ENCODE measurements at regions not wholly inside any gene's neighbourhood (a gene's known extent, or its start where the extent isn't known, plus 50 kb on each side); places are given as distances from the start of the nearest gene placed in this dataset.

DNA sequence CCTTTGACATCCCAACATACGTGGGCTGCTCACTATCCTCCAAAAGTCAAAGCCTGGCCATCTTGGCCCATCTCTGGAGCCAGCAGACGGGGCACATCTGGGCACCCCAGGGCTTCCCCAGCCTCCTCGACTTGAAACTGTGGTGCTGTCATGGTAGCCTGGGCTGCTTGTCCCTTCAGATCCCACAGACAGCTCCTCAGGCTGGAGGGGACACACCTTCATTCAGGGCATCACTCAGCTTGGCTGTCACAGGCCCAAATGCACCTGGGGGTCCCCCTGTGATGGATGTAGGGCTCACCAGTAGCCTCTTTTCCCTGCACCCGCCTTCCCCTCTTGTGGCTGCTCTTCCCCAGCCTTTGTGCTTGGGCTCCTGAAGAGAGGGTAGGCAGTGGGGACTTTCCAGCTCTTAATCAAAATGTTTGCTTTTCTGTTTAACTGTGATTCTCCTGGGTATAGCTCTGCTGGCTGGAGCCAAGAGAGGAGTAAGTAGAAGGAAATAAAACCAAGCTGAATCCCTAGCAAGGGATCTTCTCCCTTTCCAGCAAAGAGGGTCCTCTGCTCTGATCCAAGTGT, 92.3 kb downstream of the GYPC start:
- DNase-seq = no peak

DNA sequence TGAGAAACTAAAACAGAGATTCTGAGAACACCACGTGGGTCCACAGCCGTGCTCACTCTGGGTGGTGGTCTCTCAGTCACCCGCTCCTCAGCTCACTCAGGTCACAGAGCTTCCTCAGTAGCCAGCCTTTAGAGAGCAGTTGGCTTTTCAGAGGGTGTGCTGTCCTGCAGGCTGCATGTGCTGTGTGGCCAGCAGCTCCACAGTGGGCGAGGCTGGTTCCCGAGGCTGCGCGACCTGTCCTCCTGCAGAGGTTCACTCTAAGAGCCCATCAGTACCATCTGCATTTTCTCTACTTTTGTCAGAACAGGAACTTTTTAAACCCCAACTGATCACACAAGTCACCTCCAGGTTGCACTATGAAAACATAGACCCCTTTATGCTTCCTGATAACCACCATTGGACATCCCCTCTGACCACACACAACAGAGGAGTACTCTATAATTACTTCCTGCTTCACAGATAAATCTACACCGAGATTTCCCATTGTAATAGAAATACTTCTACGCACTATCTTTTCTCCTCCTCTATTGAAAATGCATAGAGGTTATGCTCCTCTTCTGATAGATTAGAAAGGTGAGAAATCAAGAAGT, 93.1 kb downstream of the GYPC start:
- DNase-seq = no peak

DNA sequence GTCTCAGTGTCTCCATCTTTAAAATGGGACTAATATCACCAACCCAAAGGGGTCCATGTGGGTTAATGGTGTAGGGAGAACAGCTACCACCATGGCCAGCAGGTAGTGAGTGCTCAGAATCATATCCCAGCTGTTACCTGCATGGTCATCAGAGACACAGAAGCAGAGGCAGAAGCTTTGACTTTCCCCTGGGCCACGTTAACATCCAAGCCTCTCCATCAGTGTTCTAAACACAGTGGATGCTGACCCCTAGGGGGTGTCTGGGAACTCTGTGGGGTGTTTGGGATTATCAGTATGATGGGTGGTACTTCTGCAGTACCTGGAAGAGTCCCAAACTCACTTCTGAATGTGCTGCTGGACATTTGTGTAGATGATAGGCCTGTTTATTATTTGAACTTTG, 93.6 kb downstream of the GYPC start:
- no peak for DNase-seq

DNA sequence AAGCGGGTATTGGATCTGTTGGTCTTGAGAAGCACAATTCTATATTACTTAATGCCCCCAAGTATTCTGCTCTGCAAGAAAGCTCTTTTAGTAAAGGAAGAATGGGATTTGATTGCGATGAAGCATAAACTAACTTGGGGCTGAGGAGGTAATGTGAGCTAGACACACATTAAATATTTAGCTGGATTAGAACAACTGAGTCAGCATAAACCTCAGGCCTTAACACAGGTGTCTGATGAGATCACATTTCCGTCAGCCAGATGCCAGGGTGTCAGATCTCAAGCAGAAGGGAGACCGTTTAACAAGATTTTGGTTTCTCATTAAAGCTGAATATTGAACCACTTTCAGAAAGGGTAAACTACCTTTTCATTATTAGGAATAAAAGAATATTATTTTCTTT, 94.5 kb downstream of the GYPC start:
- no peak for DNase-seq

DNA sequence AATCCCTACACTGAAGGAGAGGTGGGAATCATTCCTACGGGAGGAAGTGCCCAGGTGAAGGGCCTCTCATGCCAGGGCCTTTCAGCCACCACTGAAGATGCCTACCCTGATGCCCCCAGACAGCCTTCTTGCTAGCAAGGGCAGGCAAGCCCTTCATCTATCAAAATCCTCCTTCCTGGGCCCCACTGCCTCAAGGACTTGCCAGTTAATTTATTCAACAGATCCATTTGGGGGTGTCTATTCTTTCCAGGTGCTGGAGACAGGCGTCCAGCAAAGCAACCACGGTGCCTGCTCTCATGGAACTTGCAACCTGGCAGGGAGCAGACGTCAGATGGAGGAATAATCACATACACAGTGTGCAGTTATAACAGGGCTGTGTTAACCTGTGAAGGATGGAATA, 95.5 kb downstream of the GYPC start:
- DNase-seq = no peak

DNA sequence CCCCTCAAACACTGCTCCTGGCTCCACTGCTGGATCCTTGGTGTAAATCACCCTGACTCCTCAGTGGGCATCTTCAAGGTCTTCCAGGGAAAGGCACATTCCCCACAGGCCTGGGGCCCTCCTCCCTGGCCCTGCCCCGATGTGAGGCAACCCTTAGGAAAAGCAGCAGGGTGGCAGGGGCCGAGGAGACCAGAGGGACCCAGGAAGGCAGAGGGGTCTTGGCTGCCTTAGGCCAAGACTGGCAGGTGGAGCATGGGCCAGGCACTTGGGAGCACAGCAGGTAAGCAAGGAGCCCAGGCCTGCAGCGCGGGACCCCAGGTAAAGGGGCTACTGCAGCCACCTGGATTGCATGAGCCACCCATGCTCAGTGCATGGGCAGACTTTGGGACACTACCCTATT, 96.9 kb downstream of the GYPC start:
- DNase-seq = no peak

DNA sequence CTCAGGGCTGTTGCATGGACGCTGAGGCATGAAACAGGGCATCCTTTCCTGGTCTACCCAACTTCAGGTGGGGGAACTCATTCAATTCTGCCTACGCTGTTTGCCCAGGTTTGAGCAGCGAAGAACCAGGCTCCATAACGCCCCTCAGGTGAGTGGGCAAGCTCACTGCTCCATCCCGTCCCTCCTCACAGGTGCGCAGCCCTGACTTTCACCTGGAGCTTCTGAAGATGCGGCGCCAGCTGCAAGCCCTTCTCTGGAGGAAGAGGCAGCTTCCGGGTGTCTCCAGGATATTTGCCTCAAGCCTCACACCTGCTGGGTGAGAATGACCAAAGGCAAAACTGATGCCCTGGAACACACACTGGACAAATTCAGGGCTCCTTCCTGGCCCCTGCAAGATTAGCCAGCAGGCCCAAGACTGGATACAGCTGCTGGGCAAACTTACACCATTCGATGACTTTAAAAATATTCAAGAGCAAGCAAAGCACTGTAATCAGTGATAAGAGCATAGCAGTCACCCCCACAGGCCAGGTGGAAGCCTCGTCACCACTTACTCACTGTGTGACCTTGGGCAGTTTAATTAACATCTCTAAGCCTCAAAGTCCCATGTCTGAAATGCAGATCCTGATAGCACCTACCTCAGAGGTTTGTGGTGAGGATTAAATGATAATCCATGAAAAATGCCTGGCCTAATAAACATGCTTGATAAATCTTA, 97.7 kb downstream of the GYPC start:
- DNase-seq = no peak

DNA sequence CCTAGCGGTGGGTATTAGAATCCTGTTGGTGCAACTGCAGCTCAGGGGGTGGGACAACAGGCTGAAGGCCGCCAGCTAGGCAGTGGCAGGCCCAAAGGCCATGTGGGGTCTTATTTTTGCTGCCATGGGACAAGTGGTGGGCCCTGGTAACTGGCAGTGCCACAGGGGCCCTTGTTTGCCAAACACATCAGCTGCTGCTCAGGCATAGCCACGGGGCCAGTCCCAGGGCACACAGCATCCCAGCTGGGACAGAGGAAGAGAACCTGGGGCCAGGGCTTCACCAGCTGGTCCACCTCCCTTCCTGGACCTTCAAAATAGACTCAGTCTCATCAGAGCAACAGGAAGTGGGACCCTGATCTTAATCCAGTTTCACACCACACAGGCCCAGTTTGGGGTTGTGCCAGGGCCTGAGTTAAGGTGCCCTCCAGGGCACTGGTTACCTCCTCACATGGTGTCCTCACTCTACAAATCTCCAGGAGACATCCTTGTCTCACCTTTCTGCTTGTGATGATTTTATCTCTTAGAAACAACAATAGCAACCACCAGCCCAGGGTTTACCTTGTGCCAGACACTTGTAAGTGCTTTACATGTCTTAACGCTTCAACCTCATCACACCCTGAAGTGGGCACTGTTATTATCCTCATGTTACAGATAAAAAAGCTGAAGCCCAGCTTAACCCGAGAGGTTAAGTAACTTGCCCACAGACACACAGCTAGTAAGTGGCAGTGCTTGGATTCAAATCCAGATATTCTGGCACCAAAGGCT, 98.5 kb downstream of the GYPC start:
- no peak for DNase-seq

DNA sequence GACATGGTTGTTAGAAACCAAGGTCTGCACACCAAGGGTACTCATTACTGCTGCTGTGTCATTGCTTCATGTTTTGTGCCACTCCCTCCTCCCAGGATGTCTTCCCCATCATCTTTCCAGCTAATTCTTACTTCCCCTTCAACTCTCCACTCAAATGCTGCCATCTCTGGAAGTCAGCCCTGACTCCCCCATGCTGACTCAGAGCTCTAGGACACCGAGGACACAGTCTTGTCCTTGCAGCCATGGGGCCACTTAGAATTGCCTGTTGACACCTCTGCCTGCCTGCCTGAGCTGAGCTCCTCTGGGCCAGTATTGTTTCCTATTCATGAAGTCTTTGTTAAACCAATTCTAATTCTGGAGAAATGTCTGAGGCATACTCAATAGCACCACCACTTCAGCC, 100.2 kb downstream of the GYPC start:
- no peak for DNase-seq

DNA sequence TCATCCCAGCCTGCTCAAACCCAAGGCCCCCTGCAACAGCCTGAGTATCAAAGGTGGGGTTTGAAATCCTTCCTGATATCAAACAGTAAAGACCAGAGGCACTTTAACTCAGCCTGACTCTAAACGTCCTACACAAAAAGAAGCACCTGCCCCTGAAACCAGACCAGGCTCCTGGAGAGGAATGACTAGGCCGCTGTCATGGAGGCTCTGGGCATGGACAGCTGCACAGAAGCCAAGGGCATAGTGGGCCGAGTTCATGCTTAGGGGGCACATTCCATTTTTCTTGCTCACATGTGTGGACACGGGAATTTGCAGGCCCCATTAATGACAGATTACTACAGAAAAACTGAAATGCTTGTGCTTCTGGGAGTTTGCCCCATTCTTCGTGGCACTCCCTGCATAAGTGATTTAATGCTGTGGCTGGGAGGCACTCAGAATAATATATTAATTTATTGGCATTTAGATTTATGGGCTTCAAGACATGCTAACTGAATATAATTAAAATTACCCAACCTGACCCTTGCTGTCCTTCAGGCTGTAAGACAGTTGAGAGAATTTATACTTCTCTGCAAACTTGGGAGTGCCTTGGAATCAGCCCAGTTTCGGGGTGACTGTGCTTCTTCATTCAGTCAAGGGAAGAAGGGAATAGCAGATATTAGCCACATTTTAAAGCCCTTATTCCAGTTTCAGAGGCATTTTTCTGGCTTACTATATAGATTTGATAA, 105.5 kb downstream of the GYPC start:
- no peak for DNase-seq

DNA sequence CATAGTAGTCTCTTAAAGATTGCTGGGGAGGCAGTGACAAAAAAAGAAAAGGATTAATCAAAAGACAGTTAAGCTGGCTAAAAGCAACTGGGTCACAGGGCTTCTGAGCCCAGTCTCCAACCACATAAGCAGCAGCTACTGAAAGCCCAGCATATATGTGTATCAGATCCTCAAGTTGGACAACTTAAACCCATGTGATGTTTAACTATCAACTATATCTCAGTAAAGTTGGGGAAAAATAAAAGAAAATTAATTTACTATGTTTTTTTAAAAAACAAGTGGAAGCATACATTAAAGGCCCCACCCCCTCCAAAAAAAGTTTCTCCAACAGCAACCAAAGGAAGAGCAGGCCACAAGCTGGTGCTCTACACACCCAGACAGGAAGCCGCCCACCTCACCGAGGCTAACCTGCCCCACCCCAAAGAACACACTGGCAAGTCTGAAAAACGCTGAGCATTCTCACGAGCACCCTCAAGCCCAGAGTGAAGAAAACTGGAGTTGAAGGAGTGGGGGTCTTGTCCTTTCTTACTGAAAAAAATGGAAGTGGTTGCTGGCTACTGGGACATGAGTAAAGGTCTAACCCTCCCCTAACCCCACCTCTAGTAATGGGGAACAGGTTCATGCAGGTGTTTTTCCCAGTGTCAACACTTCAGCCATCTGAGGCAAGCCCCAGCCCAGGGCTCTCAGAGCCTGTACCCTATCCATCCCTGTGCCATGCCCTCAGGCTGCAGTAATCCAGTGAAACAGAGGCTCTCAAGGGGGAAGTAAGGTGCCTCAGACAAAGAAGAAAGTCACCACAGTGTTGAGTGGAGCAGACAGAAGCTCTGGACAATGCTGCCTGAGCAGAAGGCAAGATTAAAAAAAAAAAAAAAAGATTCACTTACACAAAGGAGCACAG, 106.3 kb downstream of the GYPC start:
- no peak for DNase-seq

DNA sequence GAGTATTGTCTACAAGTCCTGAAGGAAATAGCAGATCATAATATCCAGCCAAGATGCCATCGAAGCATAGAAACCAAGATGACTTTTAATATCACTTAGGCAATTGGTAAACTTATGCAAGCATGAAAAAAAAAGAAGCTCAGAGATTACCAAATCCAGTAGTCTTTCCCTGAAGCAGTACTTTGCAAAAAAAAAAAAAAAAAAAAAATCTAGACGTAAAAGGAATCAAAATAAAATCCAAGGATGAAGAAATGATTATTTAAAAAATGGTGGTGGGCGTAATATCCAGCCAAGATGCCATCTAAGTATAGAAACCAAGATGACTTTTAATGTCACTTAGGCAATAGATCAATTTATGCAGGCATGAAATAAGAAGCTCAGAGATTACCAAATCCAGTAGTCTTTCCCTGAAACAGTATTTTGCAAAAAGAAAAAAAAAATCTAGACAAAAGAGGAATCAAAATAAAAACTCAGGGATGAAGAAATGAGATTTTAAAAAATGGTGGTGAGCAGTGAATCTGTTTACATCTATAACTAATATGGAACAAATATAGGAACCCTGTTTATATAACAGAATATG, 108.8 kb downstream of the GYPC start:
- no peak for DNase-seq

DNA sequence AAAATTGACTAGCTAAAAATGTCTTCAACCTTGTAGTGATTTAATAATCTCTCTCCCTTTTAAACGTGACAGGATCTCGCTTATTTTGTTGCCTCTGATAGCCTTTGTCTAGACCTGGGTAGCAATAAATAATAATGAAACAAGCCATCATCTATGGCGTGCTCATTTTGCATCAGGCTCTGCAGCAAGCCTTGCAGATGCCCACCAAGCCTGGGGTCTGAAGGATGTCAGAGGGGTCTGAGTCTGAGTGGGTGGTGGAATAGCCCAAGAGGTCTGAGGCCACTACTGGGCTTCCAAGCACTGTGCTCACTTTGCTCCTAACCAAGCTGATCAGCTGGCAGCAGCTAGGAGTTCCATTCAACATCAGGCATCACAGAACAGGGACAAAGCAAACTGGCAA, 109.4 kb downstream of the GYPC start:
- no peak for DNase-seq

DNA sequence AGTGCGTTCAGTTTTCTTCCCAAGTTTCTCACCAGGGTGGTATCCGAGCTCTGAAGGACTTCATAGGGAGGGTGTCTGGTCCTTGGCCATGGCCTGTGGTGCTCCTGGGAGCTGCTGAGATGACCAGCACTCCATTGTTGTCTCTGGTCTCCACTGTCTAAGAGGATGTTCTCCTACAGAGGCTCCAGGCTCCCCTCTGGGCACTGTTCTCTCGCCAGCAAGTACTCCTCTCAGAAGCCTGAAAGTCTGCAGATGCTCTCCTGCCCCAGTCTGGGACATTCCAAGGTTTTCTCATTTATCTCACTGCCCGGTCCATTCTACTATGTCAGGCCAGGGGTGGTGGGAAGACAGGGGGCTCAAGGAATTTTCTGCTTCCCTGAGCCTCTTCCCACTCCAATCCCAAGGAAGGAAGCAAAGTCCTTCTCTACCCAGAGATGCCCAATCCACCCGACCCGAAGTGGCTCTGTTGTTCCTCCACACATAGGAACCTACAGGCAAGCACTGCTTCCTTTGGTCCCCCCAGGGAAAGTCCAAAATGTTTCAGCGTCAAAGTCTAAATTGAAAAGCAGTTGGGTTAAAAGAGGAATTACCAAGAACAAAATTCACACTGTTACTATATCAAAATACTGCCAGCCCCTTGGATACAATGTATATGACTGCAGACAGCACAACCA, 110.5 kb downstream of the GYPC start:
- no peak for DNase-seq

DNA sequence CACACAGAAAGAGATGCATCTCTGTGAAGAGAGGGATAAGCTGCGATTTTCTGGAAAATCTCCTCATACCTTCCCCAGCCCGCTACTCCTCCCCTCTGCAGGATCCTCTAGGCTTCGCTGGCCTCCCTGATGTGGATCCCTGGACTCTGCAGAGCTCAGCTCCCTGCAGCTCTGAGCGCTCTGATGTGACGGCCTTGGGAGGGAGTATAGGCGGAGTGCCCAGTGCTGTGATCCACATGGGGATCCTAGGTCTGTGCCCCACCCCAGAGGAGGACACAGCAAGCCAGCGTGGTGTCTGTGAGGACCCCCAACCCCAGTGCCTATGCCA, 111.0 kb downstream of the GYPC start:
- no peak for DNase-seq

DNA sequence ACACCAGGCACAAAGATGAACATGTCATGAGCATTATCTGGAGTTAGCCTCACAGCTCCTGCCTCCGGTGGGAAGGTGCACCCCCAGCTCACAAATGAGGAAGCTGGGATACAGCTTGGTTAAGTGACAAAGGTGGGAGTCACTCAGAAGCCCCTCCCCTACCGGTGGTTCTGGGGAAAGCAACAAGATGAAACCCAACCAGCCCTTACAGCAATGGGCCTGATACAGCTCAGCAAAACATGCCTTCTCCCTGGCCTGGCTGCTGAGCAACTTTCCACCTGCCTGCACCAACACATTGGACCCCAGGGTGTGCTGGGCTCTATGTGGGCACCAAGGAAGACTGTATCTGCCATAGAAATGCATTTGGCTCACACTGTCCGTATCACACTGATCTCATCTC, 113.2 kb downstream of the GYPC start:
- DNase-seq = no peak

DNA sequence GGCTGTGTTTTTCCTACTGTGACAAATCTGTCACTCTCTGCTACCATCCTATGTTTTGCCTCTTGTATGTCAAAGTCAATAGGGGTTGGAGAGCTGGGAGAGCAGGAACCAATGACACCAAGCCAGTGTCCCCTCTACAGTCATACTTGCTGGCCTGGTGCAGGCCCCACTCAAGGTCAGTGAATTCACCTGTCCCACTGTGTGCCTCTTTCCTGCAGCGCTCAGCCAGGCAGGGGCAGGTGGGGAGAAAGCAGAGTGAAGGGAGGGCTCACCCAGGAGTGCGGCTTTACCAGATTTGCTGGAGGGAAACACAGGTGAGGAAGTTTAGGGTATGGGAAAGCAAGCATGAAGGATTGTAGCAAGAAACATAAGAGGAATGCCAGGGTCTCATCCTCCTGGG, 114.5 kb downstream of the GYPC start:
- no peak for DNase-seq

DNA sequence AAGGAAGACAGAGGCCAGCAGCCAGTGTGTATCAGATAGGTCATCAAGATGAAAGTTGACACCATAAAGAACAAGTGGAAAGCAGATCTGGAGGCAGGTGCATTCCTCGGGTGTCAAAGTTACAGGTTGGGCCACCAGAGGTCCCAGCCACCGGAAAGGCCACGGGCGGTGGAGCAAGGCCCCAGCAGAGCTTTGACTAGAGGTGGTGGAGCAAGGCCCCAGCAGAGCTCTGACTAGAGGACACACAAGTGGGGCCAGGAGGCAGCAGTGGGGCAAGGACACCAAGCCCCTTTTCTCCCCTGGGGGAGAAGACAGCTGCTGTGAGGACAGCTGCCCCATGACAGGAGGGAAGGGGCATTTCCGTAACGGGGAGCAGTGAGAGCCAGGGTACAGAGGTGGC, 115.1 kb downstream of the GYPC start:
- no peak for DNase-seq

DNA sequence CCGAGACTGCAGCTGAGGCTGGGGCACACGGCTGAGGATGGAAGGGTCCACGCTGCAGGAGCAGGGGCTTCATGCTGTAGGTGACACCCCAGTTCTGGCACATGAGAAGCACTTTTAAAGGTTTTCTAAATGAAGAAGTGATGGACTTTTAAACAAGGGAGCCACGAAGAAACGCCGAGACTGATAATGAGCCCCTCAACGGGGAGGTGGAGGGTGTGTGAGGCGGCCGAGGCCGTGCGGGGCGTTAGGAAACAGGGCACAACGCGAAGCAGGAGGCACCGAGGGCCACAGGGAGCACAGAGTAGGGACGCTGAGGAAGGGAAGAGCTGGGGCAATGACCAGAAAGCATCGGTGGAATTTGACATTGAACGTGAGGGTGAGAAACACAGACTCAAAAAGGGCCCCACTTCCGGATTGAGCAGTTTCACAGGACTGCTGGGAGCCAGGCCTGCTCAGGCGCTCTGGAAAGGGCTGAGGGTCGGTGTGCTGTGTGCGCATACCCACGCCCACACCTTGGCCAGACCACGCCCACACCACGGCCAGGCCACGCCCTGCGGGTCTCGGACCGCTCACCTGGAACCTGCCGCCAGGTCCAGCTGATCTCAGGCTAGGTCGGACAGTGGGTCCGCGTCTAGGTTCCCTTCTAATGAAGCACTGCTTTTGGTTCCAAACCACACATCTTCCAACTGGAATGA, 115.7 kb downstream of the GYPC start:
- DNase-seq = no peak

DNA sequence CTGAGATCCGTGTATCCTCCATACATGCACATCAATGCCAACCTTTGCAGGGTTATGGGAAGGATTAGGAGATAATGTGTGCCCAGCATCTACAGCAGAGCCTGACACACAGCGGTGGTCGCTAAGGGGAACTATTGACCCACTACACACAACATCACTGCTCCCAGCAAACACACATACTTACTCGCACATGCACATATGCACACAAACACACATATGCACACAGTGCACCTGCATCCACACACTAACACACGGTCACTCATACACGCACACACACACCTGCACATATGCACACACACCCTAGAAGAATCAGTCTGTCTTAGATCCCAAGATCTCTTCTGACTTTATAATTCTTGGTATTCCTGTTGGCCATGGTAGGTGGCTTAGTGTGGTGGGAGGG, 118.3 kb downstream of the GYPC start:
- no peak for DNase-seq
